ENCODE measurements at regions not wholly inside any gene's neighbourhood (a gene's known extent, or its start where the extent isn't known, plus 50 kb on each side); places are given as distances from the start of the nearest gene placed in this dataset.

DNA sequence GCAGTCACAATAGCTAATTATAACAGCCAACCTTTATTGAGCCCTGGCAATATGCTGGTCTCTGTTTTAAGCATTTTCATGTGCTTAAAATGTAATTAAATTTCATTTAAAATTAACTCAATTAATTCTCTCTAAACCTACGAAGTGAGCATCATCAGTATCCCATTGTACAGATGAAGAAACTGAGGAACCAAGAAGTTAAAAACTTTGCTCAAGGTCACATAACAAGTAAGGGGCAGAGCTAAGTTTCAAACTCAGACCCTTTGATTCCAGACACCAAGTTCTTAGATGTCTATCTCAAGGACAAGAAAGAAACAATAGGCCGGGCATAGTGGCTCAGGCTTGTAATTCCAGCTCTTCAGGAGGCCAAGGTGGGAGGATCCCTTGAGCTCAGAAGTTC is 55.9 kb upstream of the NFKB1 start:
- TF ChIP-seq EZH2 (IDR thresholded peaks at IDR 0.05), result no peak
- TF ChIP-seq POLR2AphosphoS5 (IDR thresholded peaks at IDR 0.05; ENCODE audit: borderline replicate concordance, low read depth, low read length), result no peak
- TF ChIP-seq FOXP2 (optimal IDR thresholded peaks at IDR 0.05; ENCODE audit: control extremely low read depth, extremely low read length, insufficient read depth), result no peak
- no peak for DNase-seq (ENCODE audit: low read depth, low spot score)
- Histone ChIP-seq H3K4me3 (no peak overlapping the region), H3K27ac (no peak overlapping the region), H3K36me3 (ENCODE audit: insufficient read depth, low read length) (no peaks in the 10 kb centered on the region), H3K9ac (ENCODE audit: insufficient read length) (no peak overlapping the region), H3K9me3 (ENCODE audit: low read depth, low read length) (no peaks in the 10 kb centered on the region)

DNA sequence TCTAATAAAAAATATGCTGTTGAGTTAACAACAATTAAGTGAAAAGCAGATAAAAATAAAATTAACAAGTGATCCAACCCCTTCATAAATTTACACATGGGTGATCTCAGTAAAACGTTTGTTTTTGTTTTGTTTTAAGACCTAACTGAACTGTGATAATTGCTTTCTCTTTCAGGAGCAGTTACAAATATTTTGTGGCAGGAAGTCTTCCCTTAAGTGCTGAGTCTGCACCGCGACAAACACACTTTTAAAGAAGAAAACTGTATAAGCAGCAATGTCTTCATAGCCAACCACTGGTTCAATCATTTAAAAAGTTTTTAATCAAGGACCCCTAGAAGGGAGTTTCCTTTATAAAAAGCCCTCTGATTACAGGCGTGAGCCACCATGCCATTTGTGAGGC is 53.7 kb upstream of the NFKB1 start:
- Histone ChIP-seq H3K9ac (ENCODE audit: insufficient read length) (no peak overlapping the region), H3K9me3 (ENCODE audit: low read depth, low read length) (no peaks in the 10 kb centered on the region), H3K4me3 (no peak overlapping the region), H3K36me3 (ENCODE audit: insufficient read depth, low read length) (no peaks in the 10 kb centered on the region), H3K27ac (no peak overlapping the region)
- TF ChIP-seq EZH2 (IDR thresholded peaks at IDR 0.05) (no peak), FOXP2 (optimal IDR thresholded peaks at IDR 0.05; ENCODE audit: control extremely low read depth, extremely low read length, insufficient read depth) (no peak), POLR2AphosphoS5 (IDR thresholded peaks at IDR 0.05; ENCODE audit: borderline replicate concordance, low read depth, low read length) (no peak)
- DNase-seq (ENCODE audit: low read depth, low spot score), result no peak

DNA sequence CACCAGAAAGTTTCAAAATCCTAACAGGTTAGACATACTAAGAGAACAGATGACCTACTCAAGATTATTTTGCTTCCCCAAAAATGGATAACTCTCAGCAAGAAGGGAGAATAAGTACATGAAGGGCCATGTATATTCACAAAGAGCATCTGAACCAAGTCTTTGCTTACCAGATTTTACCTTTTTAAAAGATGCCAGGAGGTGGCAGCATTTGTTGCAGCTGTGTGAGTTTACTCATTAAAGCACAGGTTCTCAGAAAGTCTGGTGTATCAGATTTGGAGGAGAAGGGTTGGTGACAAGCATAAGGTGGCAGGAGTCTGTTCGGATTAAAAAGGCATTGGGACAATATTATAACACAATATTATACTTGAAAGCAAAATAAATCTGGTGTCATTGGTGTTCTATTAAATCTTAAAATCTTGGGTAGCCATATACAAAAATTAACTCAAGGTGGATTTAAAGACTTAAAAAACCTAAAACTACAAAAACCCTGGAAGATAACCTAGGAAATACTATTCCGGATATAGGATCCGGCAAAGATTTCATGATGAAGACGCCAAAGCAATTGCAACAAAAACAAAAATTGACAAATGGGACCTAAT is 51.3 kb upstream of the NFKB1 start:
- Histone ChIP-seq H3K9ac (ENCODE audit: insufficient read length) (no peak overlapping the region), H3K36me3 (ENCODE audit: insufficient read depth, low read length) (no peaks in the 10 kb centered on the region), H3K4me3 (no peak overlapping the region), H3K9me3 (ENCODE audit: low read depth, low read length) (no peaks in the 10 kb centered on the region), H3K27ac (no peak overlapping the region)
- TF ChIP-seq FOXP2 (optimal IDR thresholded peaks at IDR 0.05; ENCODE audit: control extremely low read depth, extremely low read length, insufficient read depth), result no peak
- TF ChIP-seq POLR2AphosphoS5 (IDR thresholded peaks at IDR 0.05; ENCODE audit: borderline replicate concordance, low read depth, low read length), result no peak
- no peak for TF ChIP-seq EZH2 (IDR thresholded peaks at IDR 0.05)
- DNase-seq (ENCODE audit: low read depth, low spot score), result peak; percentile 42

DNA sequence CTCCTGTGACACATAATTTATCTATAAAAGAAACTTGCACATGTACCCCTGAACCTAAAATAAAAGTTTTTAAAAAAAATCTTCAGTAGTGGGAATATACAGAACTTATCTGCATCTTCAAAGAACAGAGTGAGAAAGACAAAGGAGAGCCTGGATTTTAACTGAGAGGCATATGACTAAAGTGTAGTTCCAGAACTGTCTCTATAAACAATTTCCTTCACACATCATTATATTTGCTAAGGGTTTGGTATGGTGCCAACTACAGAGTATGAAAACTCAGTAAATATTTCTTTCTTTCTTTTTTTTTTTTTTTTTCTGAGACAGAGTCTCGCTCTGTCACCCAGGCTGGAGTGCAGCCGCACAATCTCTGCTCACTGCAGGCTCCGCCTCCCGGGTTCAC is 49.9 kb upstream of the NFKB1 start:
- Histone ChIP-seq H3K4me3 (no peak overlapping the region), H3K9ac (ENCODE audit: insufficient read length) (no peak overlapping the region), H3K36me3 (ENCODE audit: insufficient read depth, low read length) (no peaks in the 10 kb centered on the region), H3K9me3 (ENCODE audit: low read depth, low read length) (no peaks in the 10 kb centered on the region), H3K27ac (no peak overlapping the region)
- DNase-seq (ENCODE audit: low read depth, low spot score), result no peak
- TF ChIP-seq FOXP2 (optimal IDR thresholded peaks at IDR 0.05; ENCODE audit: control extremely low read depth, extremely low read length, insufficient read depth), result no peak
- no peak for TF ChIP-seq EZH2 (IDR thresholded peaks at IDR 0.05)
- no peak for TF ChIP-seq POLR2AphosphoS5 (IDR thresholded peaks at IDR 0.05; ENCODE audit: borderline replicate concordance, low read depth, low read length)

Data from SK-N-MC (cell line).